ENCODE measurements at regions not wholly inside any gene's neighbourhood (a gene's known extent, or its start where the extent isn't known, plus 50 kb on each side); places are given as distances from the start of the nearest gene placed in this dataset. TPM values are rescaled to one million over a fixed set of nuclear protein-coding genes. Genes with fewer than 3 reads are reported as not detected.

- no peaks in the 10 kb centered on the region for H3K4me1 ChIP-seq (ENCODE audit: insufficient read depth)
- H3K36me3 ChIP-seq (ENCODE audit: insufficient read depth), result no peaks in the 10 kb centered on the region
- H3K4me3 ChIP-seq (ENCODE audit: low read depth, low read length), result no peak overlapping the region
- no peak for DNase-seq (ENCODE audit: extremely low spot score)
- H3K27ac ChIP-seq (ENCODE audit: low read depth), result no peak overlapping the region
Measured at GRCh38 chr18:55654986-55655385, 67.0 kb upstream of the TCF4 start.

GRCh38 chr18:55651236-55651635 lies 63.2 kb upstream of the TCF4 start:
- Histone ChIP-seq H3K4me1 (ENCODE audit: insufficient read depth) (no peaks in the 10 kb centered on the region), H3K27ac (ENCODE audit: low read depth) (no peak overlapping the region), H3K36me3 (ENCODE audit: insufficient read depth) (no peaks in the 10 kb centered on the region), H3K4me3 (ENCODE audit: low read depth, low read length) (no peak overlapping the region)
- no peak for DNase-seq (ENCODE audit: extremely low spot score)
- 58% methylated on average over 1 of the region's 1 CpG for WGBS

GRCh38 chr18:55650363-55650870 lies 62.4 kb upstream of the TCF4 start:
- Histone ChIP-seq H3K36me3 (ENCODE audit: insufficient read depth) (no peaks in the 10 kb centered on the region), H3K4me1 (ENCODE audit: insufficient read depth) (no peaks in the 10 kb centered on the region), H3K27ac (ENCODE audit: low read depth) (no peak overlapping the region), H3K4me3 (ENCODE audit: low read depth, low read length) (no peak overlapping the region)
- no peak for DNase-seq (ENCODE audit: extremely low spot score)
- WGBS, result 63% methylated on average over 4 of the region's 4 CpGs

GRCh38 chr18:55647331-55647730 lies 59.3 kb upstream of the TCF4 start:
- Histone ChIP-seq H3K4me1 (ENCODE audit: insufficient read depth) (no peaks in the 10 kb centered on the region), H3K27ac (ENCODE audit: low read depth) (no peak overlapping the region), H3K36me3 (ENCODE audit: insufficient read depth) (no peaks in the 10 kb centered on the region), H3K4me3 (ENCODE audit: low read depth, low read length) (no peak overlapping the region)
- WGBS, result 44% methylated on average over 4 of the region's 4 CpGs
- DNase-seq (ENCODE audit: extremely low spot score), result no peak

- H3K4me3 ChIP-seq (ENCODE audit: low read depth, low read length), result no peak overlapping the region
- H3K36me3 ChIP-seq (ENCODE audit: insufficient read depth), result no peaks in the 10 kb centered on the region
- 49% methylated on average over 2 of the region's 2 CpGs for WGBS
- H3K4me1 ChIP-seq (ENCODE audit: insufficient read depth), result no peaks in the 10 kb centered on the region
- DNase-seq (ENCODE audit: extremely low spot score), result no peak
- no peak overlapping the region for H3K27ac ChIP-seq (ENCODE audit: low read depth)
Measured at GRCh38 chr18:55642191-55642590, 54.2 kb upstream of the TCF4 start.

GRCh38 chr18:55641486-55641885 lies 53.5 kb upstream of the TCF4 start:
- 90% methylated on average over 4 of the region's 4 CpGs for WGBS
- H3K4me1 ChIP-seq (ENCODE audit: insufficient read depth), result no peaks in the 10 kb centered on the region
- H3K27ac ChIP-seq (ENCODE audit: low read depth), result no peak overlapping the region
- no peak overlapping the region for H3K4me3 ChIP-seq (ENCODE audit: low read depth, low read length)
- DNase-seq (ENCODE audit: extremely low spot score), result no peak
- H3K36me3 ChIP-seq (ENCODE audit: insufficient read depth), result no peaks in the 10 kb centered on the region

Small RNA genes lying in the stretch of these regions (small RNA-seq; reads per million reads assigned to genes)
- not detected for gene RF00045

Measured in urinary bladder (tissue), 4 donors.